H9 (cell line): ENCODE measurements at regions not wholly inside any gene's neighbourhood (a gene's known extent, or its start where the extent isn't known, plus 50 kb on each side); places are given as distances from the start of the nearest gene placed in this dataset.

Experiments used
- DNase-seq: peaks from one replicate; pipeline ENCODE4 v3.0.0-alpha.2; 2017
- H2AFZ ChIP-seq: one replicate; pipeline ENCODE4 v1.6.1; 2013; ENCODE audit warnings: mild to moderate bottlenecking, low read length, control low read depth, moderate library complexity
- H2AK5ac ChIP-seq: 2 replicates; pipeline ENCODE4 v1.6.1; 2013; ENCODE audit warnings: low read length, control low read depth, mixed read lengths; ENCODE audit not compliant: insufficient read length
- H2BK120ac ChIP-seq: one replicate; pipeline ENCODE4 v1.6.1; 2013; ENCODE audit warnings: low read depth, mild to moderate bottlenecking, low read length, control low read depth, inconsistent platforms; ENCODE audit not compliant: poor library complexity, severe bottlenecking
- H2BK12ac ChIP-seq: 2 replicates; pipeline ENCODE4 v1.6.1; 2013; ENCODE audit warnings: low read length, control low read depth, mixed read lengths, low read depth; ENCODE audit not compliant: insufficient read length
- H2BK15ac ChIP-seq: 2 replicates; pipeline ENCODE4 v1.6.1; 2013; ENCODE audit warnings: low read depth, low read length, control low read depth
- H2BK20ac ChIP-seq: one replicate; pipeline ENCODE4 v1.6.1; 2013; ENCODE audit warnings: low read depth, mild to moderate bottlenecking, low read length, control low read depth, inconsistent platforms; ENCODE audit not compliant: poor library complexity, severe bottlenecking
- H2BK5ac ChIP-seq: 2 replicates; pipeline ENCODE4 v1.6.1; 2013; ENCODE audit warnings: low read length, control low read depth, mixed read lengths; ENCODE audit not compliant: insufficient read length
- H3K14ac ChIP-seq: 2 replicates; pipeline ENCODE4 v1.6.1; 2013; ENCODE audit warnings: low read length, control low read depth; ENCODE audit not compliant: insufficient read depth
- H3K18ac ChIP-seq: 2 replicates; pipeline ENCODE4 v1.6.1; 2013; ENCODE audit warnings: low read depth, mild to moderate bottlenecking, mixed read lengths, low read length, control low read depth; ENCODE audit not compliant: insufficient read length
- H3K23ac ChIP-seq: 2 replicates; pipeline ENCODE4 v1.6.1; 2013; ENCODE audit warnings: low read length, control low read depth, mixed read lengths, low read depth; ENCODE audit not compliant: insufficient read length
- H3K23me2 ChIP-seq: 2 replicates; pipeline ENCODE4 v1.6.1; 2013; ENCODE audit warnings: low read depth, mild to moderate bottlenecking, mixed read lengths, low read length, control low read depth; ENCODE audit not compliant: insufficient read length, poor library complexity, severe bottlenecking
- H3K27ac ChIP-seq: 2 replicates; pipeline ENCODE4 v1.5.1; 2013; ENCODE audit warnings: low read length, control low read depth, mixed read lengths, low read depth; ENCODE audit not compliant: insufficient read length
- H3K27me3 ChIP-seq: 2 replicates; pipeline ENCODE4 v1.6.1; 2013; ENCODE audit warnings: low read length, control low read depth, inconsistent platforms; ENCODE audit not compliant: insufficient read depth
- H3K4ac ChIP-seq: 2 replicates; pipeline ENCODE4 v1.6.1; 2013; ENCODE audit warnings: low read depth, mild to moderate bottlenecking, control low read depth, inconsistent platforms, low read length, moderate library complexity
- H3K4me1 ChIP-seq: 2 replicates; pipeline ENCODE4 v1.6.1; 2013; ENCODE audit warnings: low read length, control low read depth, inconsistent platforms; ENCODE audit not compliant: insufficient read depth
- H3K4me2 ChIP-seq: 2 replicates; pipeline ENCODE4 v1.6.1; 2013; ENCODE audit warnings: low read length, control low read depth, mixed read lengths; ENCODE audit not compliant: insufficient read length, insufficient read depth
- H3K56ac ChIP-seq: 2 replicates; pipeline ENCODE4 v1.6.1; 2013; ENCODE audit warnings: low read depth, mild to moderate bottlenecking, mixed read lengths, low read length, control low read depth; ENCODE audit not compliant: insufficient read length
- H3K79me1 ChIP-seq: 2 replicates; pipeline ENCODE4 v1.6.1; 2013; ENCODE audit warnings: low read depth, mild to moderate bottlenecking, moderate library complexity, low read length, control low read depth, inconsistent platforms; ENCODE audit not compliant: insufficient read depth, poor library complexity, severe bottlenecking
- H3K79me2 ChIP-seq: 2 replicates; pipeline ENCODE4 v1.6.1; 2013; ENCODE audit warnings: low read length, control low read depth, inconsistent platforms; ENCODE audit not compliant: insufficient read depth
- H3K9ac ChIP-seq: 2 replicates; pipeline ENCODE4 v1.6.1; 2013; ENCODE audit warnings: low read length, control low read depth, mixed read lengths; ENCODE audit not compliant: insufficient read length; ENCODE audit errors: extremely low read depth
- H3K9me3 ChIP-seq: one replicate; pipeline ENCODE4 v1.6.1; 2013; ENCODE audit warnings: low read depth, low read length, inconsistent platforms; ENCODE audit not compliant: control insufficient read depth
- H3T11ph ChIP-seq: one replicate; pipeline ENCODE4 v1.6.1; 2013; ENCODE audit warnings: mild to moderate bottlenecking, low read length, control low read depth, inconsistent platforms
- H4K20me1 ChIP-seq: one replicate; pipeline ENCODE4 v1.6.1; 2013; ENCODE audit not compliant: control insufficient read depth, insufficient read length, insufficient read depth
- H4K5ac ChIP-seq: 2 replicates; pipeline ENCODE4 v1.6.1; 2013; ENCODE audit warnings: low read depth, mild to moderate bottlenecking, mixed read lengths, low read length, control low read depth; ENCODE audit not compliant: insufficient read length
- H4K8ac ChIP-seq: replicated peaks from 2 replicates; pipeline ENCODE4 v1.6.1; 2013; ENCODE audit warnings: low read length, control low read depth, mixed read lengths, low read depth; ENCODE audit not compliant: insufficient read length
- H4K91ac ChIP-seq: 2 replicates; pipeline ENCODE4 v1.6.1; 2013; ENCODE audit warnings: low read depth, mild to moderate bottlenecking, moderate library complexity, mixed read lengths, low read length, control low read depth; ENCODE audit not compliant: insufficient read length
- H3K27ac Mint-ChIP-seq, 3 experiments: 2 replicates in 2 of 3; 3 replicates in 1 of 3; pipeline ENCODE4 v1.8.0; 2020 to 2021; ENCODE audit warnings: mixed read lengths in 3 of 3, mild to moderate bottlenecking in 1 of 3, moderate library complexity in 1 of 3
- H3K27me3 Mint-ChIP-seq: 2 replicates; pipeline ENCODE4 v1.8.0; 2021; ENCODE audit warnings: low read depth, mild to moderate bottlenecking, moderate library complexity, mixed read lengths
- H3K36me3 Mint-ChIP-seq, 3 experiments: 2 replicates in 2 of 3; 3 replicates in 1 of 3; pipeline ENCODE4 v1.8.0; 2020 to 2021; ENCODE audit warnings: low read depth in 3 of 3, mixed read lengths in 3 of 3; ENCODE audit not compliant: insufficient read depth in 1 of 3
- H3K4me1 Mint-ChIP-seq, 2 experiments: 2 replicates each; pipeline ENCODE4 v1.8.0; 2020; ENCODE audit warnings: mixed read lengths in 2 of 2
- H3K4me3 Mint-ChIP-seq, 2 experiments: 2 replicates in 1 of 2; 3 replicates in 1 of 2; pipeline ENCODE4 v1.8.0; 2020 to 2021; ENCODE audit warnings: mild to moderate bottlenecking in 2 of 2, mixed read lengths in 2 of 2, moderate library complexity in 1 of 2
- H3K9me3 Mint-ChIP-seq, 2 experiments: 2 replicates in 1 of 2; 3 replicates in 1 of 2; pipeline ENCODE4 v1.8.0; 2020; ENCODE audit warnings: mild to moderate bottlenecking in 2 of 2, mixed read lengths in 2 of 2, moderate library complexity in 1 of 2
- CTCF ChIP-seq: fragments of 200-600 bp; sonication (generic); conservative IDR thresholded peaks from 3 replicates; pipeline ENCODE4 v1.8.0; 2021; ENCODE audit warnings: antibody characterized with exemption, mild to moderate bottlenecking
- WGBS: extraction: QIAGEN DNeasy Blood & Tissue Kit; methylation state at CpG from one replicate; pipeline ENCODE4 v1.1.7; 2013; ENCODE audit warnings: missing lambda C conversion rate, low lambda C conversion rate, mixed read lengths; ENCODE audit not compliant: insufficient read length; ENCODE audit errors: extremely low coverage; 5-methylcytosine and 5-hydroxymethylcytosine counted together

GRCh38 chr10:16271571-16271970, 165.2 kb upstream of the PTER start:
- no peak overlapping the region for H2BK20ac ChIP-seq
- no peak overlapping the region for H3T11ph ChIP-seq
- H3K23ac ChIP-seq = no peak overlapping the region
- H2AFZ ChIP-seq = no peak overlapping the region
- no peak overlapping the region for H3K4ac ChIP-seq
- H3K14ac ChIP-seq = no peak overlapping the region
- WGBS = no CpG with 5 or more reads among the region's 1 CpG
- H3K4me2 ChIP-seq = no peak overlapping the region
- H3K79me2 ChIP-seq = no peaks in the 10 kb centered on the region
- no peak overlapping the region for H2BK5ac ChIP-seq
- no peak overlapping the region for H4K8ac ChIP-seq
- no peak overlapping the region for H4K5ac ChIP-seq
- Mint-ChIP-seq H3K9me3 (peaks cover 5 to 13% of the 10 kb centered on the region in 2 experiments), H3K4me3 (no peak overlapping the region), H3K4me1 (peaks cover 0 to 4% of the 10 kb centered on the region in 2 experiments; a peak in 1 of 4 replicates), H3K27ac (no peak overlapping the region), H3K36me3 (peaks cover 4 to 18% (median 5%) of the 10 kb centered on the region in 3 experiments; a peak in 6 of 7 replicates), H3K27me3 (no peaks in the 10 kb centered on the region)
- DNase-seq = no peak
- H3K56ac ChIP-seq = no peak overlapping the region
- H3K23me2 ChIP-seq = no peaks in the 10 kb centered on the region
- no peak overlapping the region for H2BK120ac ChIP-seq
- H2BK12ac ChIP-seq = no peak overlapping the region
- H3K9ac ChIP-seq = no peak overlapping the region
- no peak overlapping the region for H2AK5ac ChIP-seq
- no peaks in the 10 kb centered on the region for H3K79me1 ChIP-seq
- H4K91ac ChIP-seq = no peak overlapping the region
- H3K27ac ChIP-seq = no peak overlapping the region
- H3K4me1 ChIP-seq = no peaks in the 10 kb centered on the region
- H3K18ac ChIP-seq = no peak overlapping the region
- no peaks in the 10 kb centered on the region for H3K9me3 ChIP-seq
- no peaks in the 10 kb centered on the region for H3K27me3 ChIP-seq
- TF ChIP-seq CTCF = no peak
- no peaks in the 10 kb centered on the region for H4K20me1 ChIP-seq
- no peak overlapping the region for H2BK15ac ChIP-seq
